GM12892 (cell line): ENCODE measurements at regions not wholly inside any gene's neighbourhood (a gene's known extent, or its start where the extent isn't known, plus 50 kb on each side); places are given as distances from the start of the nearest gene placed in this dataset.

ENCODE experiments used
- POLR2A ChIP-seq: IDR thresholded peaks from 2 replicates; pipeline ENCODE4 v1.6.1; 2011; ENCODE audit warnings: low read depth, low read length, control low read depth
- POLR2AphosphoS5 ChIP-seq: IDR thresholded peaks from 2 replicates; pipeline ENCODE4 v1.6.1; 2011; ENCODE audit warnings: low read depth, low read length, control low read depth

DNA sequence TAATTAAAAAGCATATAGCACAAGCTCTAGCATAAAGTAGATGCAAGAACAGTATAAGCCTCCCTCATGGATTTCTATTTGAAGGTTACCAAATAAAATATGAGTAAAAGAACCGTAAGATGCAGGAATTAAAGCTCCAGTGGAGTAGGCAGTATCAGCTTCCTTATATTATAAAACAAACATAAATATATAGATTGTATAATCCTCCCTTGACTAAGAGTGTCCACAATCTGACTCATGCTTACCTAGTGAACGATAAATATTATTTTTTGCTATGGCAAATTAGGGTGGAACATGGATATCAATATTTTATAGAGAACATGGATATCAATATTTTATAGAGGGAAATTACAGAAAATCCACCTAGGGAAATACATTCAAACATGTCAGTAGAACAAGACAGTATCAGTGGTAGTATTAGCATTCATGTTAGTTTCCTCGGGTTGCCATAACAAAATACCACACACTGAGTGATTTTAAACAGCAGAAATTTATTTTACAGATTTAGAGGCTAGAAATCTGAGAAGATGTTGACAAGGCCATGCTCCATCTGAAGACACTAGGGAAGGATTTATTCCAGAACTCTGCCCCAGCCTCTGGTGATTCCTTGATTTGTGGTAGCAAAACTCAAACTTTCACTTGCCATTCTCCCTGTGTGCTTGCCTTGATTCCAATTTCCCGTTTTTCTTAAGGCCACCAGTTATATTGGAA is 1521.3 kb downstream of the SI start:
- no peak for TF ChIP-seq POLR2A
- no peak for TF ChIP-seq POLR2AphosphoS5
